ENCODE measurements at regions not wholly inside any gene's neighbourhood (a gene's known extent, or its start where the extent isn't known, plus 50 kb on each side); places are given as distances from the start of the nearest gene placed in this dataset.

DNA sequence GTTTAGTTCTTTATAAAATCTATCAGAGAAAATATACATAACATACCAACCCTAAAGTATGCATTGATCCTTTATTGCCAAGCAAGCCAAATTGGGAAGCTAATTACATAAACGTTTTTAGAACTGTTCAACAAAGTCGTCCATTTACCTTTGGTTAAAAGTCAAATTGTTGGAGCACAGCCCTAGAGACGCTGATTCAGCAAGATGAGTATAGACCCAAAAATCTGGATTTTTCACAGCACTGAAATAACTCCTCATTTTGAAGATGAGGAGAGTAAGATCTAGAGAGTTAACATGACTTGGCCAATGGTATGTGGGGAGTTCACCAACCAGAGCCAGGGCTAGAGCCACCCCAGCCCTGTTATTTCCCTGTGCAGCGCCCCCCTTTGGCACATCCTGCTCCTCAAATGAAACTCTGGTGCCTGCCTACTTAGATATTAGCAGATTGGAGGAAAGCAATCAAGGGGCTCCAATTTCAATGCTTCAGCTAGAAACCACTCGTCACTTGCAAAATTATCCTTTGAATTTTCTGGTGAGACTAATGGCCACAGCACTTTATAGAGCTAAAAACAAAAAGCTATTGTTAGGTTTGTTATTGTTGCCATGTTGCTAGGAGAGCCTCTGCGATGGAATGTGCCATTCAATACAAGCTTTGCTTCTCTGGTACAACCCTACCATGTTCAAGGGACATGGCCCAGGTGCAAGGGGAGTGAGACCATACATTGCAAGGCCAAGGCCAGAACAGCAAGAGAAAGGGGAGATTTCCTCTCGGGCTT is 132.6 kb upstream of the ZEB1 start:
- no peak overlapping the region for H3K4me3 ChIP-seq (ENCODE audit: insufficient read depth, low read length)
- peaks cover 4% of the 10 kb centered on the region for H3K4me1 ChIP-seq (ENCODE audit: insufficient read depth, low read length)
- TF ChIP-seq, protein P1, sequence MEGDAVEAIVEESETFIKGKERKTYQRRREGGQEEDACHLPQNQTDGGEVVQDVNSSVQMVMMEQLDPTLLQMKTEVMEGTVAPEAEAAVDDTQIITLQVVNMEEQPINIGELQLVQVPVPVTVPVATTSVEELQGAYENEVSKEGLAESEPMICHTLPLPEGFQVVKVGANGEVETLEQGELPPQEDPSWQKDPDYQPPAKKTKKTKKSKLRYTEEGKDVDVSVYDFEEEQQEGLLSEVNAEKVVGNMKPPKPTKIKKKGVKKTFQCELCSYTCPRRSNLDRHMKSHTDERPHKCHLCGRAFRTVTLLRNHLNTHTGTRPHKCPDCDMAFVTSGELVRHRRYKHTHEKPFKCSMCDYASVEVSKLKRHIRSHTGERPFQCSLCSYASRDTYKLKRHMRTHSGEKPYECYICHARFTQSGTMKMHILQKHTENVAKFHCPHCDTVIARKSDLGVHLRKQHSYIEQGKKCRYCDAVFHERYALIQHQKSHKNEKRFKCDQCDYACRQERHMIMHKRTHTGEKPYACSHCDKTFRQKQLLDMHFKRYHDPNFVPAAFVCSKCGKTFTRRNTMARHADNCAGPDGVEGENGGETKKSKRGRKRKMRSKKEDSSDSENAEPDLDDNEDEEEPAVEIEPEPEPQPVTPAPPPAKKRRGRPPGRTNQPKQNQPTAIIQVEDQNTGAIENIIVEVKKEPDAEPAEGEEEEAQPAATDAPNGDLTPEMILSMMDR (IDR thresholded peaks at IDR 0.05; ENCODE audit: extremely low read depth, low read depth, low read length): no peak
- H3K9me3 ChIP-seq (ENCODE audit: low read depth, low read length): no peaks in the 10 kb centered on the region
- no peaks in the 10 kb centered on the region for H3K79me2 ChIP-seq (ENCODE audit: insufficient read depth, low read length)
- no peak overlapping the region for H3K4me2 ChIP-seq (ENCODE audit: insufficient read depth, low read length)
- H4K20me1 ChIP-seq (ENCODE audit: insufficient read depth, low read length): no peaks in the 10 kb centered on the region
- no peaks in the 10 kb centered on the region for H3K27me3 ChIP-seq (ENCODE audit: insufficient read depth, low read length)
- DNase-seq (ENCODE audit: insufficient read length, low spot score, missing footprints): no peak
- H3K36me3 ChIP-seq (ENCODE audit: insufficient read depth, low read length): no peaks in the 10 kb centered on the region
- H2AFZ ChIP-seq (ENCODE audit: low read length): no peak overlapping the region
- no peak overlapping the region for H3K27ac ChIP-seq (ENCODE audit: low read depth, low read length)

DNA sequence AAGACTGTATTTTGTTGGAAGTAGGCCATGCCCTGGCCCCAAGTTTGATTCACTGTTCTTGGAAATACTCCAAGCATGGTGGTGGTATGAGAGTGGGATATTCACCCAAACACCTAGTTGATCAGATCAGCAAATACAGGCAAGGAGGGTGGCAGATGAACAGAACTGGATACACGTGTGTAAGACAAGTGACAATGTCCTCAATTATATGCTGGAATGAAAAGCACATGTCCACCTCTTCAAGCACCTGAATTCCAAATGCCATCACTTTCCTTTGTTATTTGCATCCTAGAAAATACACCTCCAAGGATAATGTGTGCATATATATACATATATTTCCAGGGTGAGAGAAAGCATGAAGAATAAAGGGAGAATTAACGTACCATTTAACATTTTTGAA is 131.8 kb upstream of the ZEB1 start:
- H3K79me2 ChIP-seq (ENCODE audit: insufficient read depth, low read length): no peaks in the 10 kb centered on the region
- H2AFZ ChIP-seq (ENCODE audit: low read length): no peak overlapping the region
- DNase-seq (ENCODE audit: insufficient read length, low spot score, missing footprints): no peak
- no peak overlapping the region for H3K4me3 ChIP-seq (ENCODE audit: insufficient read depth, low read length)
- no peak overlapping the region for H3K4me2 ChIP-seq (ENCODE audit: insufficient read depth, low read length)
- H4K20me1 ChIP-seq (ENCODE audit: insufficient read depth, low read length): no peaks in the 10 kb centered on the region
- H3K4me1 ChIP-seq (ENCODE audit: insufficient read depth, low read length): peaks cover 4% of the 10 kb centered on the region
- no peaks in the 10 kb centered on the region for H3K36me3 ChIP-seq (ENCODE audit: insufficient read depth, low read length)
- no peaks in the 10 kb centered on the region for H3K27me3 ChIP-seq (ENCODE audit: insufficient read depth, low read length)
- TF ChIP-seq, protein P1 (IDR thresholded peaks at IDR 0.05; ENCODE audit: extremely low read depth, low read depth, low read length): no peak
- no peaks in the 10 kb centered on the region for H3K9me3 ChIP-seq (ENCODE audit: low read depth, low read length)
- no peak overlapping the region for H3K27ac ChIP-seq (ENCODE audit: low read depth, low read length)

DNA sequence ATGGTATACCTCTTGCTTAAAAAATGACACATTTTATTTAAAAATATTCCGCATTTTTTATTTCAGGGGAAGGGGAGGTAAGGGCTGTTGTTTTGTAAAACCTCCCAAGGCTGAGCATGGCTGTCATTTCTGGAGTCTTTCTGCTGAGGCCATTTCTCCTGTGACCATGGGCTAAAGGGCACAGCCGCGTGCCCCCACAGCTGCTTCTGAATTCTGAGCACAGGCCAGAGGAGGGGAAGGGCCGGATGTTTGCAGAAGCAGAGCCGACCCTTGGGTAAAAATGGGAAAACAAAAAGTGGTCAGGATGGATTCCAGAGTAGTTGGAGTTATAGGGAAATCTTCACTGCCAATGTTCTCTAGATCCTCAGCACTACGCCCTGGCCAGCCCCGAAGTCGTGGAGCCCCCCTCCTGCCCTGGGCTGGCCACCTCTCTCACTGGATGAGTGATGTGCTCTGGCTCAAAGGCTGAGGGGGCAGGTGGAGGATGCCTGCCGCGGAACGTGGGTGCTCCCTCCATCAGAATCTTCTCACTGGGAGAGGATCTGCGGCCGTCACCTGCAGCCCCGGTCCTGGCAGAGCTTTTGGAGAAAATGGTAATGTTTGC is 131.3 kb upstream of the ZEB1 start:
- no peaks in the 10 kb centered on the region for H3K79me2 ChIP-seq (ENCODE audit: insufficient read depth, low read length)
- DNase-seq (ENCODE audit: insufficient read length, low spot score, missing footprints): peak; percentile 9
- no peaks in the 10 kb centered on the region for H3K27me3 ChIP-seq (ENCODE audit: insufficient read depth, low read length)
- H3K4me1 ChIP-seq (ENCODE audit: insufficient read depth, low read length): peaks cover 4% of the 10 kb centered on the region
- H3K4me3 ChIP-seq (ENCODE audit: insufficient read depth, low read length): no peak overlapping the region
- H3K36me3 ChIP-seq (ENCODE audit: insufficient read depth, low read length): no peaks in the 10 kb centered on the region
- no peak overlapping the region for H2AFZ ChIP-seq (ENCODE audit: low read length)
- no peak overlapping the region for H3K27ac ChIP-seq (ENCODE audit: low read depth, low read length)
- no peaks in the 10 kb centered on the region for H3K9me3 ChIP-seq (ENCODE audit: low read depth, low read length)
- TF ChIP-seq, protein P1 (IDR thresholded peaks at IDR 0.05; ENCODE audit: extremely low read depth, low read depth, low read length): no peak
- no peaks in the 10 kb centered on the region for H4K20me1 ChIP-seq (ENCODE audit: insufficient read depth, low read length)
- no peak overlapping the region for H3K4me2 ChIP-seq (ENCODE audit: insufficient read depth, low read length)

DNA sequence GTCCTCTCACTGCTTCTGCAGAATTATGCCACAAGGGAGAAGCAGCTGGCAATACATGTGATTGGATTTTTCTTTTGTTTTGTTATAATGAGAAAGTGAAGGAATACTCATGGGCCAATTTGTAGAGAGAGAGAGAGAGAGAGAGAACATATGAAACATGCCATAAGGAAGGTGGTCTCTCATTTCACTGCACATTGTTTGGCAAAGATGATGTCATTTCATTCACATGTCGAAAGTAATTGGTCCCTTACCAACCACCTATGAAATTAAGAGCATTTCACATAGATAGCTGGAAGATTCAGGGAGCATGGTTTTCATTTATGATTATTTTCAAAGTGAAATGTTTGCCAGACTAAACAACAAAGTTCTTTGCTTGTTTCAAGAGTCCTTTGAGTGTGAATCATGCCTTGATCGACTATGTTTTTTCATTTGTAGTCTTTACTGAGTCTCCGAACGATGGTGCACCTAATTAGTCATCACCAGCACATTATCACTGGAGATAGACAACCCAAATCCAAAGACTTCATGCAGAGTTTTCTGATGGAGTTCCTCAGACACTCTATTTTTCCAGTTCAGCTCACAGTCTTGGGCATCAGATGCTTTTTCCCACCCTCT is 130.1 kb upstream of the ZEB1 start:
- DNase-seq (ENCODE audit: insufficient read length, low spot score, missing footprints): peak; percentile 89
- H3K9me3 ChIP-seq (ENCODE audit: low read depth, low read length): no peaks in the 10 kb centered on the region
- TF ChIP-seq, protein P1 (IDR thresholded peaks at IDR 0.05; ENCODE audit: extremely low read depth, low read depth, low read length): no peak
- no peak overlapping the region for H3K27ac ChIP-seq (ENCODE audit: low read depth, low read length)
- H4K20me1 ChIP-seq (ENCODE audit: insufficient read depth, low read length): no peaks in the 10 kb centered on the region
- H2AFZ ChIP-seq (ENCODE audit: low read length): no peak overlapping the region
- H3K4me3 ChIP-seq (ENCODE audit: insufficient read depth, low read length): no peak overlapping the region
- no peaks in the 10 kb centered on the region for H3K36me3 ChIP-seq (ENCODE audit: insufficient read depth, low read length)
- H3K4me1 ChIP-seq (ENCODE audit: insufficient read depth, low read length): peaks cover 4% of the 10 kb centered on the region
- H3K79me2 ChIP-seq (ENCODE audit: insufficient read depth, low read length): no peaks in the 10 kb centered on the region
- H3K27me3 ChIP-seq (ENCODE audit: insufficient read depth, low read length): no peaks in the 10 kb centered on the region
- peak overlapping the region; percentile 2 for H3K4me2 ChIP-seq (ENCODE audit: insufficient read depth, low read length)
